Lower lobe of right lung (tissue), 2 donors: ENCODE measurements at regions not wholly inside any gene's neighbourhood (a gene's known extent, or its start where the extent isn't known, plus 50 kb on each side); places are given as distances from the start of the nearest gene placed in this dataset.

ENCODE experiments used
- ATAC-seq, 2 donors: fragments of 200-7000 bp; cut with Tn5 transposase; one replicate each; pipeline ENCODE4 v1.9.1; 2020 to 2022; ENCODE audit warnings: mild to moderate bottlenecking in 2 of 2, moderate library complexity in 2 of 2
- DNase-seq: peaks from one replicate; pipeline ENCODE4 v3.0.0-alpha.2; 2020
- H3K27ac ChIP-seq: fragments of 200-600 bp; one replicate; pipeline ENCODE4 v1.8.0; 2022
- H3K27me3 ChIP-seq: fragments of 200-600 bp; one replicate; pipeline ENCODE4 v1.8.0; 2022; ENCODE audit warnings: low read depth
- H3K36me3 ChIP-seq: fragments of 200-600 bp; one replicate; pipeline ENCODE4 v1.8.0; 2022; ENCODE audit warnings: mild to moderate bottlenecking
- H3K4me1 ChIP-seq: fragments of 200-600 bp; one replicate; pipeline ENCODE4 v1.8.0; 2022
- H3K4me3 ChIP-seq: fragments of 200-600 bp; one replicate; pipeline ENCODE4 v1.8.0; 2022; ENCODE audit warnings: mild to moderate bottlenecking
- H3K9me3 ChIP-seq: fragments of 200-600 bp; one replicate; pipeline ENCODE4 v1.8.0; 2022
- CTCF ChIP-seq: fragments of 200-600 bp; IDR thresholded peaks from one replicate; pipeline ENCODE4 v1.8.0; 2022; ENCODE audit warnings: antibody characterized with exemption, mild to moderate bottlenecking
- intact Hi-C: fragments of 100-400 bp; cut with DNase I; formaldehyde crosslinking; loops from one replicate; pipeline ENCODE4 v1.11.0; 2022
- donor health status: DM: no; HTN: yes; CAD: no; lungs with severe emphysema.

GRCh38 chr3:193791041-193792032, 198.3 kb downstream of the OPA1 start:
- intact Hi-C loops: loop anchor here (5.0 kb wide), 1 partner anchor 526 kb away; no protein-coding TSS in a partner anchor
- ATAC-seq: peak; percentile 83 to 92
- peak; percentile 80 for DNase-seq
- no peak for TF ChIP-seq CTCF
- Histone ChIP-seq H3K36me3 (no peaks in the 10 kb centered on the region), H3K27me3 (no peaks in the 10 kb centered on the region), H3K4me1 (peaks cover 22% of the 10 kb centered on the region), H3K4me3 (no peak overlapping the region), H3K9me3 (no peaks in the 10 kb centered on the region), H3K27ac (peak overlapping the region; percentile 43)

GRCh38 chr3:193793123-193793522, 200.1 kb downstream of the OPA1 start:
- Histone ChIP-seq H3K27ac (no peak overlapping the region), H3K9me3 (no peaks in the 10 kb centered on the region), H3K36me3 (no peaks in the 10 kb centered on the region), H3K4me3 (no peak overlapping the region), H3K4me1 (peaks cover 18% of the 10 kb centered on the region), H3K27me3 (no peaks in the 10 kb centered on the region)
- intact Hi-C loops: loop anchor here (5.0 kb wide), 1 partner anchor 524 kb away; no protein-coding TSS in a partner anchor
- ATAC-seq (no peak), DNase-seq (no peak)
- no peak for TF ChIP-seq CTCF

GRCh38 chr3:193794002-193794881, 201.2 kb downstream of the OPA1 start:
- H3K4me3 ChIP-seq: no peak overlapping the region
- no peaks in the 10 kb centered on the region for H3K36me3 ChIP-seq
- H3K27me3 ChIP-seq: no peaks in the 10 kb centered on the region
- DNase-seq: no peak
- no peak overlapping the region for H3K27ac ChIP-seq
- ATAC-seq: no peak
- peaks cover 10% of the 10 kb centered on the region for H3K4me1 ChIP-seq
- no peak for TF ChIP-seq CTCF
- intact Hi-C loops: loop anchor here (5.0 kb wide), 1 partner anchor 523 kb away; no protein-coding TSS in a partner anchor
- H3K9me3 ChIP-seq: no peaks in the 10 kb centered on the region

- no peaks in the 10 kb centered on the region for H3K36me3 ChIP-seq
- H3K4me3 ChIP-seq: no peak overlapping the region
- peaks cover 10% of the 10 kb centered on the region for H3K4me1 ChIP-seq
- H3K9me3 ChIP-seq: no peaks in the 10 kb centered on the region
- intact Hi-C loops: no loop called here
- H3K27ac ChIP-seq: no peak overlapping the region
- DNase-seq (no peak), ATAC-seq (no peak)
- TF ChIP-seq CTCF: no peak
- no peaks in the 10 kb centered on the region for H3K27me3 ChIP-seq
These were observed 202.2 kb downstream of the OPA1 start for GRCh38 chr3:193795062-193795690.

DNA sequence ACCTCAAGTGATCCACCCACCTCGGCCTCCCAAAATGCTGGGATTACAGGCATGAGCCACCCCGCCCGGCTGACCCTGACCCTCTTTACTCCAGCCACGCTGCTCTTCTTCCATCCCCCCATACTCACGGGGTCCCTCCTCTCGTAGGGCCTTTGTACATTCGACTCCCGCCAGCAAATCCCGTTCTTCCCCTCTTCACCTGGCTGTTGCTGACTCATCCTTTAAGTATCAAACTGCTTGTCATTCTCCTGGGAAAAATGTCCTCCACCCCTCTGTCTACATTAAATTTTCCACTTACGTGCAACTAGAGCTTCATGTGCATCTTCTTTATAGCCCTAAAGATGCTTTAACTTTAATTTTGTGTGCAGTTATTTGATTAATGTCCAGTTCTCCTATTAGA, 203.1 kb downstream of the OPA1 start:
- TF ChIP-seq CTCF: no peak
- Histone ChIP-seq H3K27me3 (no peaks in the 10 kb centered on the region), H3K27ac (no peak overlapping the region), H3K4me3 (no peak overlapping the region), H3K36me3 (no peaks in the 10 kb centered on the region), H3K9me3 (no peaks in the 10 kb centered on the region), H3K4me1 (peaks cover 10% of the 10 kb centered on the region)
- no peak for DNase-seq
- no peak for ATAC-seq
- intact Hi-C loops: no loop called here
